H7 (cell line): ENCODE measurements at regions not wholly inside any gene's neighbourhood (a gene's known extent, or its start where the extent isn't known, plus 50 kb on each side); places are given as distances from the start of the nearest gene placed in this dataset.

Source experiments
- DNase-seq: peaks from one replicate; pipeline ENCODE4 v3.0.0; 2012
- H3K27me3 ChIP-seq: 2 replicates; pipeline ENCODE4 v1.6.0; 2011; ENCODE audit warnings: mild to moderate bottlenecking, low read length; ENCODE audit not compliant: control insufficient read depth, insufficient read depth
- H3K36me3 ChIP-seq: replicated peaks from 2 replicates; pipeline ENCODE4 v1.5.1; 2011; ENCODE audit warnings: low read length; ENCODE audit not compliant: control insufficient read depth, insufficient read depth
- H3K4me3 ChIP-seq: 2 replicates; pipeline ENCODE4 v1.5.1; 2011; ENCODE audit warnings: low read depth, mild to moderate bottlenecking, control low read depth, low read length, moderate library complexity; ENCODE audit not compliant: insufficient read depth

GRCh38 chr13:62875118-62875640 is 1459.5 kb upstream of the PCDH20 start:
- Histone ChIP-seq H3K27me3 (no peaks in the 10 kb centered on the region), H3K4me3 (no peak overlapping the region), H3K36me3 (no peaks in the 10 kb centered on the region)
- DNase-seq, result no peak

DNA sequence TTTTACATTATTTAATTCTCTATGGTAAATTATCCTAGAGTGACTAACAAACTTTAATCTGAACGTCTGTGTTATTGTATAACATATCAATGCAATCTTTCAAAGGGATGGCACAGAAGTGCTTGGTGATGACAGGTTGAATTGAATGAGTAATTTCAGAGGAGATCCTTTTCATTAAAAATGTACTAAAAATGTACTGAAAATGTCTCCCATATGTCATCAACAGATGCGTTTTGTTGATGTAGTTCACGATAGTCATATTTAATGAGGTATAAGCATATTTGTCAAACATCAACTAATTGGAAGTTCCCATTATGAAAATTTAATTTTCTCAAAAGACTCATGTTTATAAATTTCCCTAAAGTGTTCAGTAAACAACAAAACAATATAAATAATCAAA is 1434.7 kb upstream of the PCDH20 start:
- DNase-seq, result no peak
- no peak overlapping the region for H3K4me3 ChIP-seq
- no peaks in the 10 kb centered on the region for H3K27me3 ChIP-seq
- H3K36me3 ChIP-seq, result no peaks in the 10 kb centered on the region

- Histone ChIP-seq H3K27me3 (no peaks in the 10 kb centered on the region), H3K36me3 (no peaks in the 10 kb centered on the region), H3K4me3 (no peak overlapping the region)
- no peak for DNase-seq
Measured at GRCh38 chr13:62847520-62847919, 1431.9 kb upstream of the PCDH20 start.

DNA sequence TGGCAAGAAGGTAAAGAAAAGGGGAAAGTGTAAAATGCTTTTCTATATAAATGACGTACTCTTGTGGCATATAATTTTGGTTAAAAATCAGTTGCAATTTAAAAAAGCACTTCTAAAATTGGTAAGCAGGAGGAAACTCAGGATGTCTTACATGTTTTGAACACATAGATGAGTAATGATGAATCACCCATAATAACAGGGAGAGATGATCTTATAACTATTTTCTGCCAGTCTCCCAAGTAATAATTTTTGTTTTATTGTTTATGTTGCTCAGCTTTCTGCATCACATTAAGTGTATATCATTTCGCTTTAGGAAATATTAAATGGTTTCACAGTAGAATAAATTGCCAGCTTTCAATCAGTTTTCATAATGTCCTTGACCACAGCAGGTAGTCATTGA is 1430.7 kb upstream of the PCDH20 start:
- Histone ChIP-seq H3K4me3 (no peak overlapping the region), H3K36me3 (no peaks in the 10 kb centered on the region), H3K27me3 (no peaks in the 10 kb centered on the region)
- DNase-seq, result no peak

GRCh38 chr13:62839338-62839737 is 1423.7 kb upstream of the PCDH20 start:
- Histone ChIP-seq H3K4me3 (no peak overlapping the region), H3K36me3 (no peaks in the 10 kb centered on the region), H3K27me3 (no peaks in the 10 kb centered on the region)
- no peak for DNase-seq

DNA sequence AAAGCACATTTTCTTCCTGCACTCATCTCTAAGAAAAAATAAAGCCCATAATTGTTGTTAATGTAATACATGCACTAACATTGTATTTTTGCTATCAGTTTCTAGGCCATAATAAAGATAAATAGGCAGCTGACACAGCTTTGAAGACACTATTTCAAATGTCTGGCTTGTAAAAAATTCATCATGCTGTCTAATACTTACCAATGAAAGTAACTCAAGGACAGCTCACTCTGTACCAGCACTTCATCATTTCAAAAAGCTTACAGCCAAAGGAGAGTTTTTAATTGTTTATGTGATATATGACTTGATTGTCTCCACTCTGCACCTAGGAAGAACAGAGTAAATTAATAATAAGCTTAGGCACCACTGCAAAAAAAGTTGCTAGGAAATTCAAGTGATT is 1423.3 kb upstream of the PCDH20 start:
- Histone ChIP-seq H3K36me3 (no peaks in the 10 kb centered on the region), H3K27me3 (no peaks in the 10 kb centered on the region), H3K4me3 (no peak overlapping the region)
- DNase-seq, result no peak

DNA sequence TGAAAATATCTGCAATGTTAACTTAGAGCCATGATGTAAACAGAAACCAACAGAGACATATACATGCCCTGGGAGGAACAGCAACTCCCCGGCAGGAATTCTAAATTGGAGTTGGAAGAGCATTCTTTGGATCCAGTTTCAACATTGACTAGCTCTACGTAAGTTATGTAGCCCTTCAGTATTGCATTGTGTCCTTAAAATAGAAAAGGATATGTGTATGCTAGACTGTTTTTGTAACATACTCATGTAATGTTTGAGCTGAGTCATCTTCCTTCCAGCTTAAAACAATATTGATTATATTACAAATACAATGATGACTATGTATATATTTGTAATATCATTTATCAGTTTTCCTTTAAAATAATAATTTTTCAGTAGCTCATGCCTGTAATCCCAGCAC is 1422.2 kb upstream of the PCDH20 start:
- Histone ChIP-seq H3K4me3 (no peak overlapping the region), H3K27me3 (no peaks in the 10 kb centered on the region), H3K36me3 (no peaks in the 10 kb centered on the region)
- DNase-seq, result no peak

GRCh38 chr13:62829486-62829885 is 1413.8 kb upstream of the PCDH20 start:
- H3K27me3 ChIP-seq, result no peaks in the 10 kb centered on the region
- DNase-seq, result no peak
- no peak overlapping the region for H3K4me3 ChIP-seq
- no peaks in the 10 kb centered on the region for H3K36me3 ChIP-seq

GRCh38 chr13:62799931-62800436 is 1384.3 kb upstream of the PCDH20 start:
- Histone ChIP-seq H3K36me3 (no peaks in the 10 kb centered on the region), H3K27me3 (no peaks in the 10 kb centered on the region), H3K4me3 (no peak overlapping the region)
- DNase-seq, result no peak

DNA sequence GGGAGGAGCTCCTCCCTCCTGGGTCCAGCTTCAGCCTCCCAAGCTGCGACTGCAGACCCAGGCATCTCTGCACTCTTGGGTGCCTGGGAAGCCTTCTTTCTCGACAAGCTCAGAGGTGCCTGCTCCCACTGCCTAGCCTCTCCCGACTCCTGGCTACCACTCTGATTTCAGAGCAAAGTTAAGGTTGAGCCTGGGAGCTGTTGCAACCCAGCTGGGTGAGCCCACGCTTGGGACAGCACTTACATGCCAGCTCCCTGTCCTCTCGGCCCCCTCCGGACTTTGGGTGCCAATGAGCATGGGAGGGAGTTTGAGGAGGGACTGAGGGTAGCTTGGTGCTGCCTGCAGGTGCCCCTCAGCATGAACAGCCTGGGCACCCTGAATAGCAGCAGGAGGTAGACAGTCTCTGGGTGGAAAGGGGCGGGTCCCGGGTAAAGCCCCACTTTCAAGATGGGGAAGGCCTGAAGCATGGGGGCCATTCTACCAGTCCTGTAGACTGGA is 1383.4 kb upstream of the PCDH20 start:
- H3K4me3 ChIP-seq, result no peak overlapping the region
- no peaks in the 10 kb centered on the region for H3K36me3 ChIP-seq
- no peaks in the 10 kb centered on the region for H3K27me3 ChIP-seq
- no peak for DNase-seq

- no peak for DNase-seq
- no peaks in the 10 kb centered on the region for H3K36me3 ChIP-seq
- H3K4me3 ChIP-seq, result no peak overlapping the region
- H3K27me3 ChIP-seq, result no peaks in the 10 kb centered on the region
Measured at GRCh38 chr13:62793850-62794249, 1378.2 kb upstream of the PCDH20 start.

DNA sequence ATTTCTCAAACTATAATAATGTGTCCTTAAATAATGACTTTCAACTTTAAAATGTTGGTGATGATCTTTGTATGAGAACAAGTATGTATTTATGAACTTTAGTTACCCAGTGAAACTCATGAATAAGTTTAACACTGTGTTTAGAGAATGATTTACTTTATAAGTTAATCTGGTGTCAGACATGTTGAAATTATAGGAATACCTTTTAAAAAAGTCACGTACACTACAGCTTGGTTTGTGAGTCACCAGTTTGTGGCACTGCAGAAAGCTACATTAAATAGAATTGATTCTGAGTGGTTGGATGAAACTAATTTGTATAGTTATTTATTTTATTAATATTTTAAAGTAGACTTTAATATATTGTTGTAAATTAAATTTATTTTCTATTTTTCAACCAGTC is 1366.2 kb upstream of the PCDH20 start:
- H3K4me3 ChIP-seq, result no peak overlapping the region
- H3K36me3 ChIP-seq, result no peaks in the 10 kb centered on the region
- H3K27me3 ChIP-seq, result no peaks in the 10 kb centered on the region
- DNase-seq, result no peak

GRCh38 chr13:62779161-62779560 is 1363.5 kb upstream of the PCDH20 start:
- Histone ChIP-seq H3K36me3 (no peaks in the 10 kb centered on the region), H3K4me3 (no peak overlapping the region), H3K27me3 (no peaks in the 10 kb centered on the region)
- no peak for DNase-seq

DNA sequence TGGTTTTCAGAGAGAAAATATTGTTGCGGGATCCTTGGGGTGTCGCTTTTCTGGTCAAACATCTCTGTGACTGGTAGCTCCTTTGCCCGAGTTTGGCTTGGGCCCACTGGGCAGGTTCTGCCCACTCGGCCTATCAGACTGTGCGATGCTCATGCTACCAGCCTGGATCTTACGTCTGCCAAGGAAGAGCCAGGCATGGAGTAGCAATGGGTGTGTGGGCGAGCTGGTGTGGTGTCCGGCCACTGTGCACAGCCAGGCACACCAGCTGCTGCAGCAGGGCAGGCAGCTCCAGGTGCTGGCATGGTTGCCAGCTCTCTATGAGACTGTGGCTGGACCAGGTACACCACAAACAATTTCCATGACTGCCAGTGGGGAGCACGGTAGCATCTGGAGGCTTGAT is 1351.8 kb upstream of the PCDH20 start:
- Histone ChIP-seq H3K27me3 (no peaks in the 10 kb centered on the region), H3K4me3 (no peak overlapping the region), H3K36me3 (no peaks in the 10 kb centered on the region)
- no peak for DNase-seq

DNA sequence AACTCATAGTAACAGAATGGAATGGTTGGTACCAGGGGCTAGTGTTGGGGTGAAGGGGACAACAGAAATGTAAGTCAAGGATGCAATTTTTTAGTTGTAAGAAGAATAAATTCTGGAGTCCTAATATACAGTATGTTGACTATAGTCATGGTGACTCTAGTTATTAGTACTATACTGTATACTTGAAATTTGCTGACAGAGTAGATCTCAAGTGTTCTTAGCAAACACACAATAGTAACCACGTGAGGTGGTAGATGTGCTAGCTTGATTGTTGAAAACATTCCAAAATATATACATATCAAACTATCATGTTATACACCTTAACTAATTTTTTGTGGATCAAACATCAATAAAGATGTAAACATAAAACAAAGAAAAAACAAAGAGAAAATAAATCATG is 1345.1 kb upstream of the PCDH20 start:
- Histone ChIP-seq H3K36me3 (no peaks in the 10 kb centered on the region), H3K27me3 (no peaks in the 10 kb centered on the region), H3K4me3 (no peak overlapping the region)
- DNase-seq, result no peak

DNA sequence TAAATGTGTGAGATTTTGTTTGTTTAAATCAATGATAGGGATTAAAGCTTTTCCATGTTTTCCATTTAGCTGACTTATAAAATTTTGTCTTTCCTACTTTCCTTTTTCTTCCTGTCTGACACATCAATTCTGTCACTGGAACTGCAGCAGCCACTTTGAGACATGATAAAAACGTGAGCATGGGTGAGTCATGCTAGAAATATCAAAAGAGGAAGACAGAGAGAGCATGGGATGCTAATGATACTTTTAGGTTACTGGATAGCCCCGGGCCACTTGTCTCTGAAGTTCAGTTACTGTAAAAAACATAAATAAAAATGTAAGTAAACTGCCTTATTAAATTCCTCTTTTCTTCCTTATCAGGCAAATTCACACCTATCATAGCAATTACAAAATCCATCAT is 1332.0 kb upstream of the PCDH20 start:
- H3K36me3 ChIP-seq, result no peaks in the 10 kb centered on the region
- no peak overlapping the region for H3K4me3 ChIP-seq
- no peaks in the 10 kb centered on the region for H3K27me3 ChIP-seq
- no peak for DNase-seq
